Erythroblast (primary cell): ENCODE measurements at regions not wholly inside any gene's neighbourhood (a gene's known extent, or its start where the extent isn't known, plus 50 kb on each side); places are given as distances from the start of the nearest gene placed in this dataset.

ENCODE experiments used
- GATA1 ChIP-seq: IDR thresholded peaks from 2 replicates; pipeline ENCODE4 v1.6.1; 2011; ENCODE audit warnings: low read depth, mild to moderate bottlenecking, control low read depth, low read length, moderate library complexity
- POLR2A ChIP-seq: IDR thresholded peaks from 2 replicates; pipeline ENCODE4 v1.6.1; 2011; ENCODE audit warnings: mild to moderate bottlenecking, low read length

GRCh38 chr10:121087688-121088087, 236.5 kb downstream of the WDR11 start:
- TF ChIP-seq POLR2A (no peak), GATA1 (no peak)
